ENCODE measurements at regions not wholly inside any gene's neighbourhood (a gene's known extent, or its start where the extent isn't known, plus 50 kb on each side); places are given as distances from the start of the nearest gene placed in this dataset.

DNA sequence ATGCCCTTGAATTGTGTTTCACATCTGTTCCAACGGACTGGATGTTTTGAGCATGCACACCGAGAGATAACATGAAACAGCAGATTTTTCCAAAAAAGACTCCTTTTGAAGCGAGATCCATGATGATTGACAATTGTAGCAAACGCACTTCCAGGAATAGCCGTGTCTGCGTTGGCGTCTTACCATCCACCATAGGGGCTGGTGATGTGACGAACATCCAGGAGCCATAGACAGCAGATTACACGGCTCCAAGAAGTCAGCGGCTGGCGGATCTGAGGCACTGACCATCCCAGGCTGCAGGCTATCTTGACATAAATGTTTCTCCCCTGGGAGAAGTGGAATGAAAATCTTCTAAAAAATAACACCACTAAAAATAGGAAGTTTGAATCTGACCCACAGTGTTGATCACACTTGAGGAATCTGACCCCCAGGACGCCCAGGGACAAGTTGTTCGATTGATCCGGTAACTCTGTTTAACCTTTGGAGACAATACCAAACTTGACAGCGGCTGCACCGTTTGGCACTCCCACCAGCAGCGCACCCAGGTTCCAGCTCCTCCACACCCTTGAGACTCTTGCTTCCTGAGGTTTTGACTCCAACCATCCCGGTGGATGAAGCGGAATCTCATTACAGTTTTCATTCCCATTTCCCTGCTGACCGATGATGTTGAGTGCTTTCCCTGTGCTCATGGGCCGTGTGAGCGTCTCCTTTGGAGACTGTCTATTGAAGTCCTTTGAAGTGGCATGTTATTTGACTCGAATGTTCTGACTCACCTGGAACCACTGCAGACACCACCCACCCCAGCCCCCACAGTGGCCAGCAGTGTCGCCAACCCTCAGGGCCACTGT, 140.0 kb upstream of the GPC1 start:
- in situ Hi-C loops (cut with MboI; ENCODE audit: low sequenced_read_pairs), result no loop called here
- no TSS peak for BruUV-seq (replicated peaks)
- intact Hi-C loops (cut with micrococcal nuclease), result no loop called here
- Histone ChIP-seq H3K9ac (ENCODE audit: low read depth, low read length) (no peak overlapping the region), H4K5ac (ENCODE audit: low read depth, low read length) (no peak overlapping the region), H4K8ac (ENCODE audit: low read depth in 2 of 2, low read length in 2 of 2) (no peak overlapping the region), H2BK120ac (ENCODE audit: low read depth, low read length) (no peak overlapping the region), H3K27ac (ENCODE audit: insufficient read depth, low read length) (no peak overlapping the region), H2BK20ac (ENCODE audit: low read depth, low read length) (no peak overlapping the region), H3K9me3 (ENCODE audit: control insufficient read depth, insufficient read depth, low read length) (no peaks in the 10 kb centered on the region), H3K4me1 (ENCODE audit: control insufficient read depth, insufficient read depth, low read length) (no peaks in the 10 kb centered on the region), H3K4ac (ENCODE audit: low read depth, low read length) (no peak overlapping the region), H2AFZ (replicated peaks; ENCODE audit: low read length, poor library complexity) (no peak overlapping the region), H3K56ac (ENCODE audit: extremely low read depth, insufficient read depth, low read length) (no peak overlapping the region), H3K18ac (ENCODE audit: low read depth, low read length) (no peak overlapping the region), H4K91ac (ENCODE audit: insufficient read depth, low read depth, low read length) (no peak overlapping the region), H3K36me3 (ENCODE audit: control insufficient read depth, insufficient read depth, low read length) (no peaks in the 10 kb centered on the region), H2BK5ac (ENCODE audit: low read depth, low read length, poor library complexity, severe bottlenecking) (no peak overlapping the region), H4K20me1 (ENCODE audit: insufficient read depth, low read length) (no peaks in the 10 kb centered on the region), H3K4me2 (ENCODE audit: low read depth, low read length) (no peak overlapping the region), H2AK9ac (replicated peaks; ENCODE audit: low read depth, low read length, poor library complexity) (no peak overlapping the region), H3K23ac (ENCODE audit: low read depth, low read length) (no peak overlapping the region), H3K4me3 (ENCODE audit: insufficient read depth, low read depth, low read length) (no peak overlapping the region), H3K27me3 (ENCODE audit: control insufficient read depth, insufficient read depth, low read length) (peaks cover 27% of the 10 kb centered on the region; the same call in 1 of the 2 replicates), H2AK5ac (ENCODE audit: low read depth, low read length) (no peak overlapping the region), H3K9me1 (ENCODE audit: insufficient read depth, low read length) (no peaks in the 10 kb centered on the region; the same call in 1 of the 2 replicates), H3K79me1 (ENCODE audit: low read depth in 1 of 2, low read length in 2 of 2) (no peaks in the 10 kb centered on the region), H2BK15ac (ENCODE audit: low read depth, low read length) (no peak overlapping the region), H3K14ac (replicated peaks; ENCODE audit: low read depth, low read length) (no peak overlapping the region; the same call in 1 of the 2 replicates)
- 90% methylated on average over 12 of the region's 24 CpGs; no CpG with 5 or more reads in 1 of the 2 experiments for WGBS, 2 experiments (ENCODE audit: extremely low coverage in 2 of 2, insufficient read length in 1 of 2)
- dilution Hi-C loops (cut with HindIII; ENCODE audit: low sequenced_read_pairs, unreplicated experiment), result no loop called here
- CTCF ChIA-PET, result no interaction called here
- TF ChIP-seq POLR2A (IDR thresholded peaks at IDR 0.05; ENCODE audit: low read depth, low read length), result no peak
- TF ChIP-seq, protein P1, sequence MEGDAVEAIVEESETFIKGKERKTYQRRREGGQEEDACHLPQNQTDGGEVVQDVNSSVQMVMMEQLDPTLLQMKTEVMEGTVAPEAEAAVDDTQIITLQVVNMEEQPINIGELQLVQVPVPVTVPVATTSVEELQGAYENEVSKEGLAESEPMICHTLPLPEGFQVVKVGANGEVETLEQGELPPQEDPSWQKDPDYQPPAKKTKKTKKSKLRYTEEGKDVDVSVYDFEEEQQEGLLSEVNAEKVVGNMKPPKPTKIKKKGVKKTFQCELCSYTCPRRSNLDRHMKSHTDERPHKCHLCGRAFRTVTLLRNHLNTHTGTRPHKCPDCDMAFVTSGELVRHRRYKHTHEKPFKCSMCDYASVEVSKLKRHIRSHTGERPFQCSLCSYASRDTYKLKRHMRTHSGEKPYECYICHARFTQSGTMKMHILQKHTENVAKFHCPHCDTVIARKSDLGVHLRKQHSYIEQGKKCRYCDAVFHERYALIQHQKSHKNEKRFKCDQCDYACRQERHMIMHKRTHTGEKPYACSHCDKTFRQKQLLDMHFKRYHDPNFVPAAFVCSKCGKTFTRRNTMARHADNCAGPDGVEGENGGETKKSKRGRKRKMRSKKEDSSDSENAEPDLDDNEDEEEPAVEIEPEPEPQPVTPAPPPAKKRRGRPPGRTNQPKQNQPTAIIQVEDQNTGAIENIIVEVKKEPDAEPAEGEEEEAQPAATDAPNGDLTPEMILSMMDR (conservative IDR thresholded peaks at IDR 0.05; ENCODE audit: low read depth, low read length), result no peak
- TF ChIP-seq, protein P2, sequence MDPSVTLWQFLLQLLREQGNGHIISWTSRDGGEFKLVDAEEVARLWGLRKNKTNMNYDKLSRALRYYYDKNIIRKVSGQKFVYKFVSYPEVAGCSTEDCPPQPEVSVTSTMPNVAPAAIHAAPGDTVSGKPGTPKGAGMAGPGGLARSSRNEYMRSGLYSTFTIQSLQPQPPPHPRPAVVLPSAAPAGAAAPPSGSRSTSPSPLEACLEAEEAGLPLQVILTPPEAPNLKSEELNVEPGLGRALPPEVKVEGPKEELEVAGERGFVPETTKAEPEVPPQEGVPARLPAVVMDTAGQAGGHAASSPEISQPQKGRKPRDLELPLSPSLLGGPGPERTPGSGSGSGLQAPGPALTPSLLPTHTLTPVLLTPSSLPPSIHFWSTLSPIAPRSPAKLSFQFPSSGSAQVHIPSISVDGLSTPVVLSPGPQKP (IDR thresholded peaks at IDR 0.05; ENCODE audit: borderline replicate concordance, low read depth, low read length), result no peak
- TF ChIP-seq MXI1 (IDR thresholded peaks at IDR 0.05; ENCODE audit: borderline replicate concordance, low read depth, low read length), result no peak
- TF ChIP-seq, protein P3, sequence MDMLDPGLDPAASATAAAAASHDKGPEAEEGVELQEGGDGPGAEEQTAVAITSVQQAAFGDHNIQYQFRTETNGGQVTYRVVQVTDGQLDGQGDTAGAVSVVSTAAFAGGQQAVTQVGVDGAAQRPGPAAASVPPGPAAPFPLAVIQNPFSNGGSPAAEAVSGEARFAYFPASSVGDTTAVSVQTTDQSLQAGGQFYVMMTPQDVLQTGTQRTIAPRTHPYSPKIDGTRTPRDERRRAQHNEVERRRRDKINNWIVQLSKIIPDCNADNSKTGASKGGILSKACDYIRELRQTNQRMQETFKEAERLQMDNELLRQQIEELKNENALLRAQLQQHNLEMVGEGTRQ (IDR thresholded peaks at IDR 0.05; ENCODE audit: low read depth, low read length), result no peak
- no peak for TF ChIP-seq NFE2L2 (IDR thresholded peaks at IDR 0.05; ENCODE audit: low read depth, low read length)
- TF ChIP-seq FOS (IDR thresholded peaks at IDR 0.05; ENCODE audit: low read depth, low read length), result no peak
- TF ChIP-seq RFX5 (IDR thresholded peaks at IDR 0.05; ENCODE audit: low read depth, low read length), result no peak
- TF ChIP-seq MAZ (IDR thresholded peaks at IDR 0.05; ENCODE audit: borderline replicate concordance, low read depth, low read length), result no peak
- TF ChIP-seq RCOR1 (IDR thresholded peaks at IDR 0.05; ENCODE audit: insufficient replicate concordance, low read length), result no peak
- TF ChIP-seq BHLHE40 (IDR thresholded peaks at IDR 0.05; ENCODE audit: low read depth, low read length), result no peak
- no peak for DNase-seq
- POLR2A ChIA-PET (ENCODE audit: unreplicated experiment), result no interaction called here
- no peak for ATAC-seq (ENCODE audit: low read depth)

Measured in IMR-90 (cell line).